ENCODE measurements at regions not wholly inside any gene's neighbourhood (a gene's known extent, or its start where the extent isn't known, plus 50 kb on each side); places are given as distances from the start of the nearest gene placed in this dataset.

DNA sequence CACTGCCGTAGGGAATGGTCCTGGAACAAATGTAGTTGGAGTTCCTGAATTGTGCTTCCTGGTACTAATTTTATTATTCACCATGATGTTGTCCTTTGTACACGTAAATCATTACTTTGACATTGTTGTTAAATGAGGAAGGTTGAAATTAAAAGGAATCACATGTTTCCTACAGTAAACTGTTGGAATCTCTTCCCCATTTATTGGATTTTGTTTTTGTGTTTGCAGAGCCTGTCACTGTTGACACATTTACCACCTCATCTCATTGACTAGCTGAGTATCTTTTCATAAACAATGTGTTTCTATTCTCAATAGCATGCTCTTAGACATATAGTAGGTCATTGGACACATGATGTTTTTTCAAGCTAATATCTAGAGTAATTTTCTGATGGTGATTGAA lies 1012.5 kb downstream of the NR2F1-AS1 start:
- TF ChIP-seq CTCF (conservative IDR thresholded peaks at IDR 0.05 in 1 of 2, IDR thresholded peaks at IDR 0.05 in 1 of 2; ENCODE audit: low read depth in 1 of 2, low read length in 2 of 2) (no peak), EZH2 (IDR thresholded peaks at IDR 0.05; ENCODE audit: low read length, missing control alignments) (no peak)

All from fibroblast of lung (primary cell).